Smooth muscle cell (in vitro differentiated cells): ENCODE measurements at regions not wholly inside any gene's neighbourhood (a gene's known extent, or its start where the extent isn't known, plus 50 kb on each side); places are given as distances from the start of the nearest gene placed in this dataset.

Experiments used
- DNase-seq: peaks from one replicate; lab custom pipeline; 2025; ENCODE audit not compliant: unreplicated experiment; lab: John Stamatoyannopoulos, UW
- H2AFZ ChIP-seq: fragments of 200-600 bp; sonication (generic); 2 replicates; pipeline ENCODE4 v1.6.0; 2016; ENCODE audit warnings: antibody characterized with exemption, low read depth, mild to moderate bottlenecking
- H3F3A ChIP-seq: fragments of 200-600 bp; sonication (generic); 2 replicates; pipeline ENCODE4 v1.6.0; 2017; ENCODE audit warnings: antibody characterized with exemption, low read depth
- H3K27ac ChIP-seq: fragments of 200-600 bp; sonication (generic); 2 replicates; pipeline ENCODE4 v1.5.1; 2016; ENCODE audit warnings: low read depth, mild to moderate bottlenecking
- H3K27me3 ChIP-seq: fragments of 200-600 bp; sonication (generic); 2 replicates; pipeline ENCODE4 v1.6.1; 2016; ENCODE audit warnings: low read depth, mild to moderate bottlenecking
- H3K36me3 ChIP-seq: fragments of 200-600 bp; sonication (generic); 2 replicates; pipeline ENCODE4 v1.5.1; 2016; ENCODE audit warnings: low read depth
- H3K4me1 ChIP-seq: fragments of 200-600 bp; sonication (generic); 2 replicates; pipeline ENCODE4 v1.5.1; 2016; ENCODE audit warnings: low read depth
- H3K4me2 ChIP-seq: fragments of 200-600 bp; sonication (generic); 2 replicates; pipeline ENCODE4 v1.6.0; 2016; ENCODE audit warnings: mild to moderate bottlenecking
- H3K4me3 ChIP-seq: fragments of 200-600 bp; sonication (generic); 2 replicates; pipeline ENCODE4 v1.5.1; 2016; ENCODE audit warnings: mild to moderate bottlenecking
- H3K79me2 ChIP-seq: fragments of 200-600 bp; sonication (generic); 2 replicates; pipeline ENCODE4 v1.6.0; 2016; ENCODE audit warnings: low read depth, mild to moderate bottlenecking
- H3K9ac ChIP-seq: fragments of 200-600 bp; sonication (generic); 2 replicates; pipeline ENCODE4 v1.6.0; 2016; ENCODE audit warnings: low read depth
- H3K9me3 ChIP-seq: fragments of 200-600 bp; sonication (generic); replicated peaks from 2 replicates; pipeline ENCODE4 v1.5.1; 2016; ENCODE audit warnings: low read depth
- H4K20me1 ChIP-seq: fragments of 200-600 bp; sonication (generic); 2 replicates; pipeline ENCODE4 v1.6.0; 2016; ENCODE audit warnings: low read depth
- CTCF ChIP-seq: fragments of 200-600 bp; sonication (generic); IDR thresholded peaks from 2 replicates; pipeline ENCODE4 v1.5.1; 2017; ENCODE audit warnings: borderline replicate concordance, mild to moderate bottlenecking, antibody characterized with exemption; ENCODE audit not compliant: insufficient read depth, poor library complexity, severe bottlenecking
- WGBS: methylation state at CpG from one replicate; pipeline ENCODE4 v1.1.7; 2016; ENCODE audit warnings: low lambda C conversion rate; 5-methylcytosine and 5-hydroxymethylcytosine counted together

DNA sequence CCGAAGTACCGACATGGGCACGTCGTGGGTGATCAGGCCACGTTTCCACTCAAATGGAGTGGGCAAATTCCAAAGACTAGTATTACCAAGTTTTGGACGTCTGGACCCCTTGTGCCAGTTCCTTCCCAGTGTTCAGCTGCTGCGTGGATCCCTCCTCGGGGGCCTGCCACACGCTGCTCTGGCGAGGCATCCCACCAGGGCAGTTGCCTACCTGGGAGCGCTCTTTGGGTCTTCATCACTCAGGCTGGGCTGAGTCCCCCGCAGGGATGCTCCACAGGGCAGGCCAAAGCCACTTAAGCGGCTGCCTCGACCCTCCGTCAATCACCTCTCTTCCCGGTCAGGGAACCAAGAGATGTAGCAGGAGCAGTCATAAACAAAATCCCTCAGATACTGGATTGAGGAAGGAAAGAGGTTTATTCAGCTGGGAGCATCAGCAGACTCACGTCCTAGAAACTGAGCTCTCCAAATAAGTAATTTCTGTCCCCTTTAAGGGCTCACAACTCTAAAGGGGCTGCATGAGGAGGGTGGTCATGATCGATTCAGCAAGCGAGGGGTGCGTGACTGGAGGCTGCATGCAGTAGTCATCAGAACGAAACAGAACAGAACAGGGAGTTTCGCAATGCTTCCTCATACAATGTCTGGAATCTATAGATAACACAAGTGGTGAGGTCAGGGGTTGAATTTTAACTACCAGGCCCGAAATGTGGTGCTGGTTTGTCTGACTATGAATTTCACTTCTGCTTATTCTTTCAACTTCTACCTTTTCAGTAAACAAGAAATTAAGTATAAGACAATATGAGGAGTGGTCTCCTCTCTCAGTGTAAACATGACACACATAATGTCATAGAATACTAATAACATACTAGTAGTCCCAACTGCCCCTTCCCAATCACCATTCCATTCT is 998.6 kb upstream of the NCAM2 start:
- WGBS: 85% methylated on average over 23 of the region's 23 CpGs
- Histone ChIP-seq H3K4me1 (no peaks in the 10 kb centered on the region), H3K36me3 (no peaks in the 10 kb centered on the region), H3K4me3 (no peak overlapping the region), H3F3A (no peaks in the 10 kb centered on the region), H3K9me3 (no peaks in the 10 kb centered on the region), H3K27me3 (no peaks in the 10 kb centered on the region), H3K4me2 (no peak overlapping the region), H3K79me2 (no peaks in the 10 kb centered on the region), H3K9ac (no peak overlapping the region), H2AFZ (no peak overlapping the region), H4K20me1 (no peaks in the 10 kb centered on the region), H3K27ac (no peak overlapping the region)
- no peak for TF ChIP-seq CTCF
- no peak for DNase-seq

- no peaks in the 10 kb centered on the region for H4K20me1 ChIP-seq
- no peaks in the 10 kb centered on the region for H3K4me1 ChIP-seq
- TF ChIP-seq CTCF: no peak
- H3K4me2 ChIP-seq: no peak overlapping the region
- 93% methylated on average over 3 of the region's 3 CpGs for WGBS
- H3F3A ChIP-seq: no peaks in the 10 kb centered on the region
- no peak for DNase-seq
- no peak overlapping the region for H3K4me3 ChIP-seq
- H2AFZ ChIP-seq: no peak overlapping the region
- no peak overlapping the region for H3K27ac ChIP-seq
- no peak overlapping the region for H3K9ac ChIP-seq
- H3K79me2 ChIP-seq: no peaks in the 10 kb centered on the region
- H3K9me3 ChIP-seq: no peaks in the 10 kb centered on the region
- no peaks in the 10 kb centered on the region for H3K27me3 ChIP-seq
- no peaks in the 10 kb centered on the region for H3K36me3 ChIP-seq
These were observed 993.8 kb upstream of the NCAM2 start for GRCh38 chr21:20004367-20004766.

DNA sequence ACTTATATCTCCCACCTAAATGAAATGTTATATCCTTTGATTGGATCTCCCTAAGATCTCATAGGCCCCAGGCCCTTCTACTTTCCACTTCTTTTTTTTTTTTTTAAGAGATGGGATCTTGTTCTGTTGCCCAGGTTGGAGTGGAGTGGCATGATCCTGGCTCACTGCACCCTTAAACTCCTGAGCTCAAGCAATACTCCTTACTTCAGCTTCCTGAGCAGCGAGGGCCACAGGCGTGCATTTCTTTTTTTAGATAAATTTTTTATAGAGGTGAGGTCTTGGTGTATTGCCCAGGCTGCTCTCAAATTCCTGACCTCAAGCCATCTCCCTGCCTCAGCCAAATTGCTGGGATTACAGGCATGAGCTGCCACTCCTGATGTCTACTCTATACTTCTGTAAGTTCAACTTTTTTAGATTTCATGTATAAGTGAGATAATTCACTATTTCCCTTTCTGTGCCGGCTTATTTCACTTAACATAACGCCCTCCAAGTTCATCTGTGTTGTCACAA is 987.5 kb upstream of the NCAM2 start:
- no peak overlapping the region for H2AFZ ChIP-seq
- H3K4me1 ChIP-seq: no peaks in the 10 kb centered on the region
- no peak overlapping the region for H3K4me3 ChIP-seq
- TF ChIP-seq CTCF: no peak
- H3K27ac ChIP-seq: no peak overlapping the region
- WGBS: 92% methylated on average over 4 of the region's 4 CpGs
- no peaks in the 10 kb centered on the region for H4K20me1 ChIP-seq
- H3K9ac ChIP-seq: no peak overlapping the region
- H3K4me2 ChIP-seq: no peak overlapping the region
- no peak for DNase-seq
- no peaks in the 10 kb centered on the region for H3F3A ChIP-seq
- H3K79me2 ChIP-seq: no peaks in the 10 kb centered on the region
- H3K9me3 ChIP-seq: no peaks in the 10 kb centered on the region
- H3K36me3 ChIP-seq: no peaks in the 10 kb centered on the region
- H3K27me3 ChIP-seq: no peaks in the 10 kb centered on the region

DNA sequence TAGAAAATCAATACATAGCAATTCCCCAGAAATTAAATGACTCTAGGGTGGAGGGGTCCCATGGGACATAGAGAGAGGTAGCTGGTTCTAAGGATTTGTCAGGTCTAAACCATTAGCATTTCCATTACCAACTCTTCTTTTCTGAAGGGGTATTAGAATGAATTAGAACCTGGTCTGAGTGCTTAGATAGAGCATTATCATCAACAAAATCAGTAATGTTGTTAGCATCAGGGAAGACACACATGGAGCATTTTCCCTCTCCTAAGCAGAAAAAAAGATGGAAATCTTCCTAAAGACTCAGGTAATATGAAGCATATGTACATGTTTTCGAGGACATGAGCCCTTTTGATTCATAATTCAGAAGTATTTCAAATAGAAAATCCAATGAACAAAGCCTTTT is 984.4 kb upstream of the NCAM2 start:
- 75% methylated on average over 1 of the region's 1 CpG for WGBS
- H3K36me3 ChIP-seq: no peaks in the 10 kb centered on the region
- no peaks in the 10 kb centered on the region for H3K27me3 ChIP-seq
- H3K4me3 ChIP-seq: no peak overlapping the region
- H3K9ac ChIP-seq: no peak overlapping the region
- H3K27ac ChIP-seq: no peak overlapping the region
- H3F3A ChIP-seq: no peaks in the 10 kb centered on the region
- no peaks in the 10 kb centered on the region for H3K4me1 ChIP-seq
- H3K9me3 ChIP-seq: no peaks in the 10 kb centered on the region
- no peak for TF ChIP-seq CTCF
- no peak for DNase-seq
- no peak overlapping the region for H2AFZ ChIP-seq
- no peaks in the 10 kb centered on the region for H4K20me1 ChIP-seq
- H3K4me2 ChIP-seq: no peak overlapping the region
- no peaks in the 10 kb centered on the region for H3K79me2 ChIP-seq
